Breast epithelium (tissue), 4 donors: ENCODE measurements at regions not wholly inside any gene's neighbourhood (a gene's known extent, or its start where the extent isn't known, plus 50 kb on each side); places are given as distances from the start of the nearest gene placed in this dataset.

Experiments
- DNase-seq, 2 donors: peaks; one replicate each; pipeline ENCODE4 v3.0.0-alpha.2; 2019; ENCODE audit warnings: low spot score in 2 of 2
- H3K27ac ChIP-seq, 2 donors: fragments of 200-600 bp; sonication (generic) in 1 of 2; one replicate each; pipeline ENCODE4 v1.5.1; 2016 to 2019; ENCODE audit warnings: mild to moderate bottlenecking in 1 of 2
- H3K27me3 ChIP-seq, 2 donors: fragments of 200-600 bp; sonication (generic) in 1 of 2; one replicate each; pipeline versions ENCODE4 v1.5.1 to v1.6.0; 2017 to 2019; ENCODE audit warnings: control low read depth in 1 of 2, mild to moderate bottlenecking in 1 of 2
- H3K36me3 ChIP-seq: fragments of 200-600 bp; one replicate; pipeline ENCODE4 v1.5.1; 2019
- H3K4me1 ChIP-seq, 2 donors: fragments of 200-600 bp; sonication (generic); one replicate each; pipeline ENCODE4 v1.5.1; 2016 to 2019; ENCODE audit warnings: control low read depth in 1 of 2
- H3K4me3 ChIP-seq, 3 donors: fragments of 200-600 bp; sonication (generic); 1 replicate in 2 of 3; 2 replicates in 1 of 3; pipeline ENCODE4 v1.5.1; 2016 to 2019; ENCODE audit warnings: mild to moderate bottlenecking in 3 of 3, moderate library complexity in 2 of 3
- H3K9me3 ChIP-seq, 2 donors: fragments of 200-600 bp; sonication (generic) in 1 of 2; one replicate each; pipeline ENCODE4 v1.5.1; 2016 to 2019; ENCODE audit warnings: control low read depth in 1 of 2
- POLR2A ChIP-seq: fragments of 450-650 bp; IDR thresholded peaks from one replicate; pipeline ENCODE4 v1.6.1; 2016; ENCODE audit warnings: antibody characterized with exemption, mild to moderate bottlenecking, moderate library complexity
- POLR2AphosphoS5 ChIP-seq, 3 donors: sonication (generic); formaldehyde crosslinking; IDR thresholded peaks; one replicate each; pipeline ENCODE4 v1.6.1; 2017; ENCODE audit warnings: antibody characterized with exemption in 3 of 3
- intact Hi-C: fragments of 100-400 bp; cut with DNase I; formaldehyde crosslinking; loops from one replicate; pipeline ENCODE4 v1.15.1; 2023; ENCODE audit warnings: low total_unique reads
- TF ChIP-seq, protein P1 (sequence below), 3 donors: fragments of 450-650 bp; IDR thresholded peaks; one replicate each; pipeline ENCODE4 v1.5.1; 2016 to 2017; ENCODE audit warnings: antibody characterized with exemption in 3 of 3, mild to moderate bottlenecking in 3 of 3, moderate library complexity in 3 of 3

DNA sequence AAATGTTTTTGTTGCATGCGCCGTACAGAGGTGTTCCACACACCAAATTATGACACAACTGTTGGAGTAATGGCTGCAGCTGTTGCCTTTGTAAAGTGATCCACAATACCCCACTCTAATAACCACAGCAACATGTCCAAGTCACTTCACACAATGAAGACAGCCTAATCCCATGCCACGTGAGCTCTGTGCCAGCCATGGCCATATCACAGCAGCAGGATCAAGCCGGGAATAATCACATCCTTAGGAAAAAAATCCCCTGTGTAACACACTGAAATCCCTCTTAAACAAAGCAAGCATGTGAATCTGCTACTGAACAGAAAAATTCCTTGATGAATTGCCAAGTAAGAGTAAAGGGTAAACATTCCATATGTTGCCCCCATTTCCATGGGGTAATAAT is 179.5 kb upstream of the PARD3B start:
- no peaks in the 10 kb centered on the region for H3K36me3 ChIP-seq
- no peak for DNase-seq
- intact Hi-C loops, result no loop called here
- no peak overlapping the region for H3K4me3 ChIP-seq
- H3K27ac ChIP-seq, result no peak overlapping the region
- H3K4me1 ChIP-seq, result no peaks in the 10 kb centered on the region
- no peaks in the 10 kb centered on the region for H3K9me3 ChIP-seq
- no peak for TF ChIP-seq POLR2AphosphoS5 (IDR thresholded peaks at IDR 0.05)
- TF ChIP-seq, protein P1, sequence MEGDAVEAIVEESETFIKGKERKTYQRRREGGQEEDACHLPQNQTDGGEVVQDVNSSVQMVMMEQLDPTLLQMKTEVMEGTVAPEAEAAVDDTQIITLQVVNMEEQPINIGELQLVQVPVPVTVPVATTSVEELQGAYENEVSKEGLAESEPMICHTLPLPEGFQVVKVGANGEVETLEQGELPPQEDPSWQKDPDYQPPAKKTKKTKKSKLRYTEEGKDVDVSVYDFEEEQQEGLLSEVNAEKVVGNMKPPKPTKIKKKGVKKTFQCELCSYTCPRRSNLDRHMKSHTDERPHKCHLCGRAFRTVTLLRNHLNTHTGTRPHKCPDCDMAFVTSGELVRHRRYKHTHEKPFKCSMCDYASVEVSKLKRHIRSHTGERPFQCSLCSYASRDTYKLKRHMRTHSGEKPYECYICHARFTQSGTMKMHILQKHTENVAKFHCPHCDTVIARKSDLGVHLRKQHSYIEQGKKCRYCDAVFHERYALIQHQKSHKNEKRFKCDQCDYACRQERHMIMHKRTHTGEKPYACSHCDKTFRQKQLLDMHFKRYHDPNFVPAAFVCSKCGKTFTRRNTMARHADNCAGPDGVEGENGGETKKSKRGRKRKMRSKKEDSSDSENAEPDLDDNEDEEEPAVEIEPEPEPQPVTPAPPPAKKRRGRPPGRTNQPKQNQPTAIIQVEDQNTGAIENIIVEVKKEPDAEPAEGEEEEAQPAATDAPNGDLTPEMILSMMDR (IDR thresholded peaks at IDR 0.05), result no peak
- no peak for TF ChIP-seq POLR2A
- H3K27me3 ChIP-seq, result no peaks in the 10 kb centered on the region

DNA sequence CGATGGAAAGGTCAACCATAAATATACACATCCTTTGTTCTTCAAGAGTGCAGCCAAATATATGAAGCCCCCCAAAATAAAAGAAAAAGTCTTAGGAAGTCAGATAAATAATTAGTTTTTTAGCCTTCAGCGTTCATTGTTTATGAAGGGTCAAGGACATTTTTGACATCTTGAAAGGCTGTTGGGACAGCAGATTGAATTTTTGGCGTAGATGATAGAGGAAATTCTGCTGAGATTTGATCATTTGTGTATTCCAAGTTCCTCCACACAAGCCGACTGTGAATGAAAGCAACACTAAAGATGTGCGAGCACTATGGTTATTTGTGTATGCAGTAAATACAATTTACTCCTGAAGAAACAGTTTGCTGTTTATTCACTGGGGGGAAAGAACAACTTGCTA is 177.8 kb upstream of the PARD3B start:
- Histone ChIP-seq H3K9me3 (no peaks in the 10 kb centered on the region), H3K4me1 (no peaks in the 10 kb centered on the region), H3K27ac (no peak overlapping the region), H3K4me3 (no peak overlapping the region), H3K36me3 (no peaks in the 10 kb centered on the region), H3K27me3 (no peaks in the 10 kb centered on the region)
- DNase-seq, result no peak
- intact Hi-C loops, result no loop called here
- TF ChIP-seq, protein P1 (IDR thresholded peaks at IDR 0.05), result no peak
- TF ChIP-seq POLR2A, result no peak
- TF ChIP-seq POLR2AphosphoS5 (IDR thresholded peaks at IDR 0.05), result no peak

DNA sequence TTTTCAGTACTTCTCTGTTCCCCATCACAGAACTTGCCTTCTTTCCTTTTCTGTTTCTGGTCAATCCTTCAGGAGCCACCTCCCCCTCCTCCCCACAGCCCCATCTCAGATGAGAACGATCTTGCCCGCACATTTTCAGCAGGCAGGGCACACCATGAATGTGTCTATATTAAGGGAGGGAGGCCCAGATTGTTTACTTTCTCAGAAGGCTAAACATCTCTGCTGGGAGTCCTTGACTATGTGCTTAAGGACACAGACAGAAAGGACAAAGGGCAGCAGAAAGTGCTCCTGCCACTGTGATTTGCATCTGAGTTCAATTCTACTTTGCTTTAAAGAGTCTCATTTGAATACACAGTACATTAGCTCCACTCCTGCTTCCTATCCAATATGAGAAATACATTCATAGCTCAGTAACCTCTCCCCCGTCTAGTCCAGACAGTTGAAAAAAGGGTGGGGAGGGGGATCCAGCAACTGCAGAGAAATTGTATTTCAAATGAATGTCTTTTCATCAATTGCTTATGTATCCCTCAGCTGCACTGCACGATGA is 175.0 kb upstream of the PARD3B start:
- no peaks in the 10 kb centered on the region for H3K27me3 ChIP-seq
- no peaks in the 10 kb centered on the region for H3K4me1 ChIP-seq
- no peak overlapping the region for H3K4me3 ChIP-seq
- no peak overlapping the region for H3K27ac ChIP-seq
- no peaks in the 10 kb centered on the region for H3K9me3 ChIP-seq
- TF ChIP-seq, protein P1 (IDR thresholded peaks at IDR 0.05), result no peak
- TF ChIP-seq POLR2AphosphoS5 (IDR thresholded peaks at IDR 0.05), result no peak
- H3K36me3 ChIP-seq, result no peaks in the 10 kb centered on the region
- intact Hi-C loops, result no loop called here
- DNase-seq, result no peak

DNA sequence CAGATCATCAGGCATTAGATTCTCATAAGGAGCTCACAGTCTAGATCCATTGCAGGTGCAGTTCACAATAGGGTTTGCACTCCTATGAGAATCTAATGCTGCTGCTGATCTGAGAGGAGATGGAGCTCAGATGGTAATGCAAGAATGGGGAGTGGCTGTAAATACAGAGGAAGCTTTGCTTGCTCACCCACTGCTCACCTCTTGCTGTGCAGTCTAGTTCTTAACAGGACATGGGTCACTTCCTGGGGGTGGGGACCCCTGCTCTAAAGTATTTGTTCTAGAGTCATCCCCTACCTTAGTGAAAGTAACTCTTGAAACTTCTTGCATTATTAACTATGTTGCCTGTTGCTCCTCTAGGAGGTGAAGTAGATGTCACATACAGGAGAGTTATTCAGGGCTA is 171.3 kb upstream of the PARD3B start:
- H3K27ac ChIP-seq, result no peak overlapping the region
- no peaks in the 10 kb centered on the region for H3K27me3 ChIP-seq
- H3K9me3 ChIP-seq, result no peaks in the 10 kb centered on the region
- no peak for DNase-seq
- H3K4me1 ChIP-seq, result no peaks in the 10 kb centered on the region
- H3K36me3 ChIP-seq, result no peaks in the 10 kb centered on the region
- no peak overlapping the region for H3K4me3 ChIP-seq
- TF ChIP-seq POLR2AphosphoS5 (IDR thresholded peaks at IDR 0.05), result no peak
- TF ChIP-seq POLR2A, result no peak
- TF ChIP-seq, protein P1 (IDR thresholded peaks at IDR 0.05), result no peak
- intact Hi-C loops, result no loop called here

DNA sequence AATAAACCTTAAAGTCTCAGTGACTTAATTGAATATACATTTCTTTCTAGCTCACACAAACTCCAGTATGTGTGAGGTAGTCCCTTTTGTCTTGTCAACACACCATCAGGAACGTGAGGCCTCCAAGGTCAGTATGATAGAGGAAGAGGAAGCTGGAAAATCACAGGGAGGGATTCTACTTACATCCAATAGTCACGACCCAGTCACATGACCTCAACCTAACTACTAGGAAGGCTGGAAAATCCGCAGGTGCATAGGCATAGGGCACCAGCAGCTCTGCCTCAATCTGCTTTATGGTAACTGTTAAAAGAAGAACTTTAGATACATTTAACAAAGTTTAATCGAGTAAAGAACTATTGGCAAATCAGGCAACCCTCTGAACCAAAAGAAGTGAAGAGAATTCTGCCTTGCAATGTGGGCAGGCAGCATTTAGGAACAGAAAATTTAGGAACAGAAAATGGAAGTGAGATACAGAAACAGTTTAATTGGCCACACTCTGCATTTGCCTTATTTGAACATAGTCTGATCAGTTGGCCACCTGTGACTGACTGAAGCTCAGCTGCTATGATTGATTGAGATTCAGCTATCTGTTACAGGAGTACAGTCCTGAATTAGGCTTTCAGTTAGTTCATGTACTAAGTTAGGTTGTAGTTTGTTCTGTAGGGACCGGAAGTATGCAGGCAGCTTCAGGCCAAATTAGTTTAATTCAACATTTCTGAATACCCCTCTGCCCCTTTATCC is 165.0 kb upstream of the PARD3B start:
- Histone ChIP-seq H3K4me1 (no peaks in the 10 kb centered on the region), H3K4me3 (no peak overlapping the region), H3K27me3 (no peaks in the 10 kb centered on the region), H3K36me3 (no peaks in the 10 kb centered on the region), H3K27ac (no peak overlapping the region), H3K9me3 (no peaks in the 10 kb centered on the region)
- DNase-seq, result no peak
- intact Hi-C loops, result no loop called here
- no peak for TF ChIP-seq POLR2AphosphoS5 (IDR thresholded peaks at IDR 0.05)
- no peak for TF ChIP-seq POLR2A
- TF ChIP-seq, protein P1 (IDR thresholded peaks at IDR 0.05), result no peak
